ENCODE measurements at regions not wholly inside any gene's neighbourhood (a gene's known extent, or its start where the extent isn't known, plus 50 kb on each side); places are given as distances from the start of the nearest gene placed in this dataset.
A peak's percentile ranks its signal among the peaks of the same experiment; 100 is the strongest.

DNA sequence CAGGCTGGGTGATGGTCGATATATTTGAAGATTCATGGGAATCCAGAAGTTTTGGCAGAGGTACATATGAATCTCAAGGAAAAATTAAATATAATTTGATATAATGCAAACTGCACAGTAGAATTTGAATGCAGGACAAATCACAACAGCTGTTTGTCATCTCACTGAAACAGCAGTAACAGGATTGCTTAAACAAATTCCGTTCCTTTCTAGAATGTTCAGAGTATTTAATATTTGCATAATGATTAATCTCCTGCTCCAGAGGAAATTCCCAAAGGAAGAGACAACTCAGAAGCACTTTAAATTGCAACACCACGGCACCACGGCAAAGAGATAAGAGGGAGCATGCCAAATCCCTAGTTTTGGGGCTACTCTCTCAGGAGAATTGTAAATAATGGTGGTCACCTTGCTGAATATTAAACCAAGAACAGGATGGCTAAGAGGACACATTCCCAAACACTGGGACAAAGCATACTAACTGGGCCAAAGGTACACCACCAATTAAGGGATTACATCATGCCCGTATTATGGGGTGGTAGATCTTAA lies 67.8 kb upstream of the MAP4K3 start (continued):
- TF ChIP-seq, protein P1, sequence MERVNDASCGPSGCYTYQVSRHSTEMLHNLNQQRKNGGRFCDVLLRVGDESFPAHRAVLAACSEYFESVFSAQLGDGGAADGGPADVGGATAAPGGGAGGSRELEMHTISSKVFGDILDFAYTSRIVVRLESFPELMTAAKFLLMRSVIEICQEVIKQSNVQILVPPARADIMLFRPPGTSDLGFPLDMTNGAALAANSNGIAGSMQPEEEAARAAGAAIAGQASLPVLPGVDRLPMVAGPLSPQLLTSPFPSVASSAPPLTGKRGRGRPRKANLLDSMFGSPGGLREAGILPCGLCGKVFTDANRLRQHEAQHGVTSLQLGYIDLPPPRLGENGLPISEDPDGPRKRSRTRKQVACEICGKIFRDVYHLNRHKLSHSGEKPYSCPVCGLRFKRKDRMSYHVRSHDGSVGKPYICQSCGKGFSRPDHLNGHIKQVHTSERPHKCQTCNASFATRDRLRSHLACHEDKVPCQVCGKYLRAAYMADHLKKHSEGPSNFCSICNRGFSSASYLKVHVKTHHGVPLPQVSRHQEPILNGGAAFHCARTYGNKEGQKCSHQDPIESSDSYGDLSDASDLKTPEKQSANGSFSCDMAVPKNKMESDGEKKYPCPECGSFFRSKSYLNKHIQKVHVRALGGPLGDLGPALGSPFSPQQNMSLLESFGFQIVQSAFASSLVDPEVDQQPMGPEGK (CRISPR knock-in tag; IDR thresholded peaks at IDR 0.05): peak; percentile 28; the same call in 1 of the 2 replicates
- TF ChIP-seq NFIC (IDR thresholded peaks at IDR 0.05; ENCODE audit: low read length) (peak; percentile 72; the same call in 1 of the 2 replicates), GATAD2A (CRISPR knock-in tag; IDR thresholded peaks at IDR 0.05) (peak; percentile 80; the same call in 1 of the 2 replicates), ZKSCAN8 (CRISPR knock-in tag; IDR thresholded peaks at IDR 0.05; ENCODE audit: borderline replicate concordance) (0 out of 2 replicates have a peak, but pooled peaks have one; percentile 32), GABPA (IDR thresholded peaks at IDR 0.05; ENCODE audit: low read depth, low read length) (no peak), GABPA (CRISPR knock-in tag; IDR thresholded peaks at IDR 0.05; ENCODE audit: low read depth) (peak; percentile 4; the same call in 1 of the 2 replicates), FOXA3 (CRISPR knock-in tag; IDR thresholded peaks at IDR 0.05) (peak; percentile 80), MED1 (CRISPR knock-in tag; IDR thresholded peaks at IDR 0.05) (peak; percentile 89), FOXJ3 (CRISPR knock-in tag; IDR thresholded peaks at IDR 0.05; ENCODE audit: borderline replicate concordance) (peak; percentile 54; the same call in 1 of the 2 replicates), SIX1 (CRISPR knock-in tag; IDR thresholded peaks at IDR 0.05; ENCODE audit: borderline replicate concordance) (peak; percentile 12; the same call in 1 of the 2 replicates), TEAD3 (CRISPR knock-in tag; optimal IDR thresholded peaks at IDR 0.05; ENCODE audit: borderline replicate concordance) (peak; percentile 48), FOSL1 (CRISPR knock-in tag; IDR thresholded peaks at IDR 0.05; ENCODE audit: borderline replicate concordance) (peak; percentile 56; the same call in 1 of the 2 replicates), NONO (IDR thresholded peaks at IDR 0.05) (no peak), NONO (CRISPR knock-in tag; conservative IDR thresholded peaks at IDR 0.05) (peak; percentile 60), YEATS4 (CRISPR knock-in tag; IDR thresholded peaks at IDR 0.05; ENCODE audit: borderline replicate concordance) (no peak), HNF4A (CRISPR knock-in tag; IDR thresholded peaks at IDR 0.05) (peak; percentile 41; the same call in 1 of the 2 replicates), ZNF354B (CRISPR knock-in tag; IDR thresholded peaks at IDR 0.05) (0 out of 2 replicates have a peak, but pooled peaks have one; percentile 57), CHD4 (IDR thresholded peaks at IDR 0.05; ENCODE audit: borderline replicate concordance, low read length) (peak; percentile 89; the same call in 1 of the 2 replicates), ZNF816 (CRISPR knock-in tag; IDR thresholded peaks at IDR 0.05; ENCODE audit: borderline replicate concordance) (no peak), SSRP1 (CRISPR knock-in tag; IDR thresholded peaks at IDR 0.05) (no peak), EP300 (IDR thresholded peaks at IDR 0.05; ENCODE audit: low read depth in 2 of 2, low read length in 2 of 2) (peak in 1 of 2 experiments; percentile 90; a peak in 2 of 4 replicates), EP300 (CRISPR knock-in tag; IDR thresholded peaks at IDR 0.05; ENCODE audit: borderline replicate concordance) (peak; percentile 85)
- TF ChIP-seq, protein P2, sequence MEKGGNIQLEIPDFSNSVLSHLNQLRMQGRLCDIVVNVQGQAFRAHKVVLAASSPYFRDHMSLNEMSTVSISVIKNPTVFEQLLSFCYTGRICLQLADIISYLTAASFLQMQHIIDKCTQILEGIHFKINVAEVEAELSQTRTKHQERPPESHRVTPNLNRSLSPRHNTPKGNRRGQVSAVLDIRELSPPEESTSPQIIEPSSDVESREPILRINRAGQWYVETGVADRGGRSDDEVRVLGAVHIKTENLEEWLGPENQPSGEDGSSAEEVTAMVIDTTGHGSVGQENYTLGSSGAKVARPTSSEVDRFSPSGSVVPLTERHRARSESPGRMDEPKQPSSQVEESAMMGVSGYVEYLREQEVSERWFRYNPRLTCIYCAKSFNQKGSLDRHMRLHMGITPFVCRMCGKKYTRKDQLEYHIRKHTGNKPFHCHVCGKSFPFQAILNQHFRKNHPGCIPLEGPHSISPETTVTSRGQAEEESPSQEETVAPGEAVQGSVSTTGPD (CRISPR knock-in tag; IDR thresholded peaks at IDR 0.05): peak; percentile 98
- TF ChIP-seq, protein P3, sequence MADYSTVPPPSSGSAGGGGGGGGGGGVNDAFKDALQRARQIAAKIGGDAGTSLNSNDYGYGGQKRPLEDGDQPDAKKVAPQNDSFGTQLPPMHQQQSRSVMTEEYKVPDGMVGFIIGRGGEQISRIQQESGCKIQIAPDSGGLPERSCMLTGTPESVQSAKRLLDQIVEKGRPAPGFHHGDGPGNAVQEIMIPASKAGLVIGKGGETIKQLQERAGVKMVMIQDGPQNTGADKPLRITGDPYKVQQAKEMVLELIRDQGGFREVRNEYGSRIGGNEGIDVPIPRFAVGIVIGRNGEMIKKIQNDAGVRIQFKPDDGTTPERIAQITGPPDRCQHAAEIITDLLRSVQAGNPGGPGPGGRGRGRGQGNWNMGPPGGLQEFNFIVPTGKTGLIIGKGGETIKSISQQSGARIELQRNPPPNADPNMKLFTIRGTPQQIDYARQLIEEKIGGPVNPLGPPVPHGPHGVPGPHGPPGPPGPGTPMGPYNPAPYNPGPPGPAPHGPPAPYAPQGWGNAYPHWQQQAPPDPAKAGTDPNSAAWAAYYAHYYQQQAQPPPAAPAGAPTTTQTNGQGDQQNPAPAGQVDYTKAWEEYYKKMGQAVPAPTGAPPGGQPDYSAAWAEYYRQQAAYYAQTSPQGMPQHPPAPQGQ (CRISPR knock-in tag; IDR thresholded peaks at IDR 0.05; ENCODE audit: borderline replicate concordance): no peak
- TF ChIP-seq, protein P4, sequence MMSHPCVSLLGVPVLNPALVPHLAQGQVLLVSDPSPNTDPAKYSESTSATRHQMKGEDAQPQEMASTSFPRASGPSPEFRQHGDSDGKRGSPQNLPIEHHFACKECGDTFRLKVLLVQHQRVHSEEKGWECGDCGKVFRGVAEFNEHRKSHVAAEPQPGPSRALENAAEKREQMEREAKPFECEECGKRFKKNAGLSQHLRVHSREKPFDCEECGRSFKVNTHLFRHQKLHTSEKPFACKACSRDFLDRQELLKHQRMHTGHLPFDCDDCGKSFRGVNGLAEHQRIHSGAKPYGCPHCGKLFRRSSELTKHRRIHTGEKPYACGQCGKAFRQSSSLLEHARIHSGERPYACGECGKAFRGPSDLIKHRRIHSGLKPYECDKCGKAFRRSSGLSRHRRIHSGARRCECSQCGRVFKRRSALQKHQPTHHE (CRISPR knock-in tag; IDR thresholded peaks at IDR 0.05; ENCODE audit: borderline replicate concordance): peak; percentile 64; the same call in 1 of the 2 replicates
